GM19372 (cell line): ENCODE measurements at regions not wholly inside any gene's neighbourhood (a gene's known extent, or its start where the extent isn't known, plus 50 kb on each side); places are given as distances from the start of the nearest gene placed in this dataset.

Experiments used
- ATAC-seq: cut with Tn5 transposase; IDR thresholded peaks from one replicate; pipeline ENCODE4 v1.9.1; 2021; ENCODE audit warnings: mild to moderate bottlenecking, low read depth, moderate library complexity; ENCODE audit not compliant: unreplicated experiment

DNA sequence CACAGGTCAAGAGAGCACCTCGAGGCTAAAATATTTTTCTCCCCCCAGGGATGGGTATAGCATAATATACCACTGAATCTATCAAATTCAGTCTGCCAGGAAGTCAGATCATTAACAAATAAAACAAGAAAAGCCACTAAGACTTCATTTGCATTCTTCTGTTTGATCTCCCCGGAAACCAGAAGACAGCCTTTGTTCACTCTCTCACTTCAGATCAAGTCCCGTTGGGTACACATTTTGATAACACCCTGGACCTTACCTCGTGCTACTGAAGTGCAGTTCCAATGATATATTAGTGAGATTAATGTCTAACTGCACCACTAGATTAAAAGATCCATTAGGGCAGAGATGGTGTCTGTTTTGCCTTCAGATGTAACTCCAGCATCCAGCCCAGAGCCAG is 157.7 kb upstream of the B3GAT2 start:
- no peak for ATAC-seq

GRCh38 chr6:71114986-71115385 is 158.1 kb upstream of the B3GAT2 start:
- no peak for ATAC-seq

GRCh38 chr6:71119560-71119959 is 162.7 kb upstream of the B3GAT2 start:
- ATAC-seq = no peak

GRCh38 chr6:71123051-71123450 is 165.6 kb upstream of the OGFRL1 start:
- ATAC-seq = no peak

DNA sequence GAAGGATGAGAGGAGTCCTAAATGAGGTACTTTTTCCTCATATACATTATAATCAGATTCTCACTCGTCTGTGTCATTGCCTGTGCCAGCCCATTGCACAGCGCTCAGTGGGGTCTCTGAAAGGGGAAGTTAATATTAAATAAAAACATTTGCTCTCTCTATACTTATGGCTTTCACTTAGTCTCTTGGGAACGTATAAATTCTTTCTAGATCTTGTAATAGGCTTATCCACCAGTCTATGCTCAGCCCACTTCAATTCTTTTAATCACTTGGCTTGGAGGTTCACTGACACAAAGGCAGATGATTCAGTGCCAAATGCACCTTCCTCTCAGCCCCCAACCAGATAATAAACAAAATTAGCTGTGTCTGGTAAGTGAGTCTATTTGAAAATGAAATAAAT is 164.3 kb upstream of the OGFRL1 start:
- ATAC-seq = no peak

- no peak for ATAC-seq
These were observed 163.4 kb upstream of the OGFRL1 start for GRCh38 chr6:71125216-71125615.

GRCh38 chr6:71126506-71126905 is 162.1 kb upstream of the OGFRL1 start:
- ATAC-seq = no peak

GRCh38 chr6:71127374-71127773 is 161.2 kb upstream of the OGFRL1 start:
- no peak for ATAC-seq

GRCh38 chr6:71130277-71130676 is 158.3 kb upstream of the OGFRL1 start:
- ATAC-seq = no peak

- no peak for ATAC-seq
These were observed 153.5 kb upstream of the OGFRL1 start for GRCh38 chr6:71134929-71135642.

GRCh38 chr6:71137973-71138372 is 150.6 kb upstream of the OGFRL1 start:
- no peak for ATAC-seq

- no peak for ATAC-seq
These were observed 150.2 kb upstream of the OGFRL1 start for GRCh38 chr6:71138376-71138775.

GRCh38 chr6:71139249-71139648 is 149.4 kb upstream of the OGFRL1 start:
- no peak for ATAC-seq

GRCh38 chr6:71153755-71154325 is 134.8 kb upstream of the OGFRL1 start:
- no peak for ATAC-seq

DNA sequence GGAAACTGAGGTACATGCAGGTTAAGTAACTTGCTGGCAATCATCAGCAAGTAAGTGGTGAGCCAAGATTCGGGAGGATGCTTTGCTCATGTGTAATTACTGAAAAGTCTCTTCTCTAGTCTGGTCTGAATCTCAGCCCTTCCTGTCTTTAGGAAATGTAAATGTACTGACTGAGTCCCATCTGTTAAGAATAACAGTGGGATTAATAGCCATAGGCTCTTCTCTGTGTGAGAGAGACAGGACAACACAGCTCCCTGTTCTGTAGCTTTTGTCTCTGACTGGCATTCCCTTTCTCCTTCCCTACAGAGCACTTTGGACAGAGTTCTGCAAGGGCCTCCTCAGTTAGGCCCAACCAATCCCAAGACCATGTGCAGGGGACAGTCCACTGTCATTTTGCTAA is 131.3 kb upstream of the OGFRL1 start:
- no peak for ATAC-seq

DNA sequence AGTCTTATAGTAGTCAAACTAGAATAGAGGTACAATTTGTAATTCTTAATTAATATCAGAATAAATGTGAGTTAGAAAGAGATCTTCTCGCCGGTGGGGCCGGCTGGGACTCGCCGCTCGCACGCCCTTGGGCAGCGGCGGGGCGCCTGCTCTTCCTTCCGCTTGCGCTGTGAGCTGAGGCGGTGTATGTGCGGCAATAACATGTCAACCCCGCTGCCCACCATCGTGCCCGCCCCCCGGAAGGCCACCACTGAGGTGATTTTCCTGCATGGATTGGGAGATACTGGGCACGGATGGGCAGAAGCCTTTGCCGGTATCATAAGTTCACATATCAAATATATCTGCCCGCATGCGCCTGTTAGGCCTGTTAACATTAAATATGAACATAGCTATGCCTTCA is 123.7 kb upstream of the OGFRL1 start:
- ATAC-seq = no peak

- ATAC-seq = no peak
These were observed 120.3 kb upstream of the OGFRL1 start for GRCh38 chr6:71168233-71168765.

GRCh38 chr6:71171497-71172070 is 117.0 kb upstream of the OGFRL1 start:
- no peak for ATAC-seq

DNA sequence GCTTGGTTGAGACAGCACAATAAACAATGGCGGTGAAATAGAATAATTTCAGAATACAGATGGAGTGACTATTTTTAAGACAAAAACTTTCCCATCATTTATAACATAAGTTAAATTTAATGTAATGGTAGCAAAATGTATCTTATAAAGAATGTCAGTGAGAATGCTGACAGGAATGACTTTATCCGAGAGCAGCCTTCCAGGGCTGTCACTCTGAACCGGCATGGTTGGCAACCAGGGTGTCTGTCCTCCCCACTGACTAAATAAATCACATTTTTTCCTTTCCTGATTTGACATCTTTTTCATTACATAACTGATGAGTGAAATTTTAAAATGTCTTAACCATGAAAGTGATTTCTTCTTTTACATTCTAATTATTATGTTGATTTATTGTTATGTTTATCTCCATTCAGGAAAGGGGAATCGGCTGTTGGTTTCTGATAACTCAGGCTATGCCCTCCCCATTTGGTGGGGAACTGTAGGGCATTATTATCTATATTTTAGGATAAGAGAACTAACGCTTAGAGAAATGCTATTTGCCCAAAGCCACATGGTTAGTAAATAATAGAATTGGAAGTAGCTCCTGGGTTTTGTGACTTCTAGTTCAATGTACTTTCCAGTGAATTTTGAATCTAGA is 109.2 kb upstream of the OGFRL1 start:
- ATAC-seq = no peak

GRCh38 chr6:71181565-71181964 is 107.0 kb upstream of the OGFRL1 start:
- no peak for ATAC-seq

- ATAC-seq = no peak
These were observed 101.5 kb upstream of the OGFRL1 start for GRCh38 chr6:71187141-71187540.
